ENCODE measurements at regions not wholly inside any gene's neighbourhood (a gene's known extent, or its start where the extent isn't known, plus 50 kb on each side); places are given as distances from the start of the nearest gene placed in this dataset.

- BruUV-seq (replicated peaks) = no TSS peak
- Histone ChIP-seq H2AFZ (ENCODE audit: low read depth, low read length) (no peak overlapping the region), H4K20me1 (replicated peaks; ENCODE audit: control insufficient read depth, extremely low read depth, insufficient read depth, low read length) (no peaks in the 10 kb centered on the region), H3K27me3 (ENCODE audit: control insufficient read depth in 2 of 2, insufficient read depth in 2 of 2, low read length in 2 of 2) (no peaks in the 10 kb centered on the region), H3K4me1 (ENCODE audit: control insufficient read depth, extremely low read depth, insufficient read depth, low read length) (peaks cover 9% of the 10 kb centered on the region), H3K4me3 (replicated peaks in 1 of 3; ENCODE audit: insufficient read depth in 1 of 3, low read depth in 1 of 3, low read length in 3 of 3) (no peak overlapping the region), H3K9ac (replicated peaks; ENCODE audit: extremely low read depth, insufficient read depth, low read length) (no peak overlapping the region), H3K36me3 (ENCODE audit: control insufficient read depth in 2 of 2, extremely low read depth in 1 of 2, insufficient read depth in 2 of 2, low read length in 2 of 2) (no peaks in the 10 kb centered on the region), H3K9me3 (replicated peaks; ENCODE audit: control insufficient read depth, insufficient read depth, low read length) (no peaks in the 10 kb centered on the region), H3K4me2 (ENCODE audit: insufficient read depth, low read length) (no peak overlapping the region), H3K79me2 (ENCODE audit: control insufficient read depth, insufficient read depth, low read length) (no peaks in the 10 kb centered on the region), H3K9me1 (replicated peaks; ENCODE audit: control insufficient read depth, extremely low read depth, insufficient read depth, low read length) (peaks cover 2% of the 10 kb centered on the region), H3K27ac (ENCODE audit: insufficient read depth, low read depth, low read length) (no peak overlapping the region)
- dilution Hi-C loops (cut with MboI; ENCODE audit: extremely low pct_ligation_motif_present, low sequenced_read_pairs) = no loop called here
- no peak for TF ChIP-seq EZH2 (IDR thresholded peaks at IDR 0.05; ENCODE audit: borderline replicate concordance, low read depth, low read length, severe bottlenecking)
- no peak for TF ChIP-seq JUN (IDR thresholded peaks at IDR 0.05; ENCODE audit: borderline replicate concordance, insufficient read depth, insufficient read length, low read depth)
- no peak for TF ChIP-seq FOS (IDR thresholded peaks at IDR 0.05; ENCODE audit: borderline replicate concordance, insufficient read depth, low read length)
- no peak for TF ChIP-seq MAX (IDR thresholded peaks at IDR 0.05; ENCODE audit: insufficient read depth, insufficient read length)
- TF ChIP-seq GATA2 (IDR thresholded peaks at IDR 0.05; ENCODE audit: insufficient read depth, insufficient read length, low read depth, low read length) = no peak
- DNase-seq (ENCODE audit: low read depth, low spot score) = no peak
- ChIA-PET CTCF (interaction anchor here (0.9 to 1.2 kb wide), 3 partner anchors 18 to 36 kb away, joined by 3 to 5 read pairs (median 3); no protein-coding TSS in a partner anchor), POLR2A (no interaction called here)
- intact Hi-C loops (cut with micrococcal nuclease) = no loop called here
- FAIRE-seq = no peak
Observed at GRCh38 chr9:18423791-18424531, 50.0 kb upstream of the ADAMTSL1 start.
